Upper lobe of right lung (tissue), 1 donor: ENCODE measurements at regions not wholly inside any gene's neighbourhood (a gene's known extent, or its start where the extent isn't known, plus 50 kb on each side); places are given as distances from the start of the nearest gene placed in this dataset.

Experiments used
- ATAC-seq: fragments of 200-7000 bp; cut with Tn5 transposase; one replicate; pipeline ENCODE4 v1.9.1; 2020; ENCODE audit warnings: mild to moderate bottlenecking, moderate library complexity
- DNase-seq: peaks from one replicate; pipeline ENCODE4 v3.0.0-alpha.2; 2020
- H3K27ac ChIP-seq: fragments of 200-600 bp; one replicate; pipeline ENCODE4 v1.8.0; 2022
- H3K27me3 ChIP-seq: fragments of 200-600 bp; one replicate; pipeline ENCODE4 v1.8.0; 2022; ENCODE audit warnings: mild to moderate bottlenecking
- H3K36me3 ChIP-seq: fragments of 200-600 bp; one replicate; pipeline ENCODE4 v1.8.0; 2022
- H3K4me1 ChIP-seq: fragments of 200-600 bp; one replicate; pipeline ENCODE4 v1.8.0; 2022
- H3K4me3 ChIP-seq: fragments of 200-600 bp; one replicate; pipeline ENCODE4 v1.8.0; 2022; ENCODE audit warnings: mild to moderate bottlenecking
- H3K9me3 ChIP-seq: fragments of 200-600 bp; one replicate; pipeline ENCODE4 v1.8.0; 2022
- CTCF ChIP-seq: fragments of 200-600 bp; IDR thresholded peaks from one replicate; pipeline ENCODE4 v1.8.0; 2022; ENCODE audit warnings: antibody characterized with exemption
- intact Hi-C: fragments of 100-400 bp; cut with DNase I; formaldehyde crosslinking; loops from one replicate; pipeline ENCODE4 v1.11.0; 2022
- donor health status: DM: no; HTN: yes; CAD: no; lungs with severe emphysema.

GRCh38 chr18:7490104-7490503 is 77.0 kb upstream of the PTPRM start:
- Histone ChIP-seq H3K27me3 (no peaks in the 10 kb centered on the region), H3K27ac (no peak overlapping the region), H3K36me3 (no peaks in the 10 kb centered on the region), H3K4me3 (no peak overlapping the region), H3K9me3 (no peaks in the 10 kb centered on the region), H3K4me1 (no peaks in the 10 kb centered on the region)
- DNase-seq, result no peak
- TF ChIP-seq CTCF, result no peak
- no peak for ATAC-seq
- intact Hi-C loops, result no loop called here

GRCh38 chr18:7492385-7492784 is 74.7 kb upstream of the PTPRM start:
- intact Hi-C loops, result no loop called here
- no peak overlapping the region for H3K27ac ChIP-seq
- no peak for TF ChIP-seq CTCF

GRCh38 chr18:7497081-7497480 is 70.0 kb upstream of the PTPRM start:
- H3K36me3 ChIP-seq, result no peaks in the 10 kb centered on the region
- ATAC-seq (no peak), DNase-seq (no peak)
- intact Hi-C loops, result no loop called here
- no peak overlapping the region for H3K4me3 ChIP-seq
- H3K4me1 ChIP-seq, result no peaks in the 10 kb centered on the region
- no peak for TF ChIP-seq CTCF
- H3K27ac ChIP-seq, result no peak overlapping the region
- no peaks in the 10 kb centered on the region for H3K9me3 ChIP-seq
- H3K27me3 ChIP-seq, result no peaks in the 10 kb centered on the region

More at GRCh38 chr18:7492385-7492784, 74.7 kb upstream of the PTPRM start:
- no peak for DNase-seq
- Histone ChIP-seq H3K4me3 (no peak overlapping the region), H3K4me1 (no peaks in the 10 kb centered on the region), H3K27me3 (no peaks in the 10 kb centered on the region), H3K9me3 (no peaks in the 10 kb centered on the region), H3K36me3 (no peaks in the 10 kb centered on the region)
- no peak for ATAC-seq

GRCh38 chr18:7511106-7511505 is 56.0 kb upstream of the PTPRM start:
- DNase-seq (no peak), ATAC-seq (no peak)
- TF ChIP-seq CTCF, result no peak
- intact Hi-C loops, result no loop called here
- Histone ChIP-seq H3K9me3 (no peaks in the 10 kb centered on the region), H3K4me1 (no peaks in the 10 kb centered on the region), H3K27ac (no peak overlapping the region), H3K27me3 (no peaks in the 10 kb centered on the region), H3K4me3 (no peak overlapping the region), H3K36me3 (no peaks in the 10 kb centered on the region)

- no peak overlapping the region for H3K4me3 ChIP-seq
- ATAC-seq (no peak), DNase-seq (no peak)
- intact Hi-C loops, result no loop called here
- no peaks in the 10 kb centered on the region for H3K4me1 ChIP-seq
- TF ChIP-seq CTCF, result no peak
- H3K9me3 ChIP-seq, result no peaks in the 10 kb centered on the region
- no peak overlapping the region for H3K27ac ChIP-seq
- H3K36me3 ChIP-seq, result no peaks in the 10 kb centered on the region
- H3K27me3 ChIP-seq, result no peaks in the 10 kb centered on the region
Observed at GRCh38 chr18:7512348-7512747, 54.8 kb upstream of the PTPRM start.

- intact Hi-C loops, result no loop called here
- Histone ChIP-seq H3K4me3 (no peak overlapping the region), H3K27me3 (no peaks in the 10 kb centered on the region), H3K36me3 (no peaks in the 10 kb centered on the region), H3K27ac (no peak overlapping the region), H3K9me3 (no peaks in the 10 kb centered on the region), H3K4me1 (no peaks in the 10 kb centered on the region)
- ATAC-seq, result no peak
- DNase-seq, result no peak
- TF ChIP-seq CTCF, result no peak
Observed at GRCh38 chr18:7512990-7513389, 54.1 kb upstream of the PTPRM start.
